ENCODE measurements at regions not wholly inside any gene's neighbourhood (a gene's known extent, or its start where the extent isn't known, plus 50 kb on each side); places are given as distances from the start of the nearest gene placed in this dataset.

DNA sequence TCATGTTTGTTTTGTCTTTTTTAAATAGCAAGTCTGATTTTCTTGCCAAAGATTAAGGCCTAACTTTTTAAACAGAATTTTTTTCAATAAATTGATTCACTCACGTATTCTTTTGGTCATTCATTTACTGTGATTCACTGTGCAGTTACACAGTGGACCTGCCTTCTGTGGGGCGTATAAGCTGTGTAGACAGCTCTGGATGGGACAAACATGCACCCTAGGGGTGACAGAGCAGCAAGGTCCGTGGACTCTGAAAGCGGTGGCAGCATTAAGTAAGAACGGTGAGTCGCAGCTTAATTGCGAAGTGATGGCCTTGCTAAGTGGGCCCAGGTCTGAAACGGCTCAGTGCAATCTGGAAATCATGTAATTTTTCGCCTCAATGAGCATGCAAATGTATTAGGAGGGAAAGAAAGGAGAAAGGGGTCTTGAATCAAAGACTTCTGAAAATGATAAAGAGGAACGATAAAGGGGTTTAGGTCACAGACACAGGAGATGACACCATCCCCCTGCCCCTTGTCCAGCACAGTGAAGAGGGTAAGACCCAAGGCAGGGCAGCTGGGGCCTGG, 113.1 kb downstream of the SPATA19 start:
- no peak for DNase-seq
- Histone ChIP-seq H3K4me1 (ENCODE audit: control insufficient read depth in 3 of 3, insufficient read depth in 2 of 3, low read depth in 1 of 3, low read length in 2 of 3) (no peaks in the 10 kb centered on the region), H3K27me3 (ENCODE audit: control insufficient read depth in 3 of 3, insufficient read depth in 3 of 3, low read length in 3 of 3) (no peaks in the 10 kb centered on the region), H3K4me3 (ENCODE audit: low read depth in 1 of 3, low read length in 3 of 3) (no peak overlapping the region), H3K36me3 (ENCODE audit: control insufficient read depth in 3 of 3, insufficient read depth in 2 of 3, low read depth in 1 of 3, low read length in 3 of 3) (no peaks in the 10 kb centered on the region), H3K9me3 (ENCODE audit: control insufficient read depth in 2 of 2, insufficient read depth in 1 of 2, low read depth in 1 of 2, low read length in 1 of 2) (no peaks in the 10 kb centered on the region), H3K27ac (ENCODE audit: low read depth in 1 of 3, low read length in 2 of 3) (no peak overlapping the region)
- WGBS, 3 donors: 74 to 82% (median 75%) methylated on average over 10 of the region's 10 CpGs
- FAIRE-seq: no peak

DNA sequence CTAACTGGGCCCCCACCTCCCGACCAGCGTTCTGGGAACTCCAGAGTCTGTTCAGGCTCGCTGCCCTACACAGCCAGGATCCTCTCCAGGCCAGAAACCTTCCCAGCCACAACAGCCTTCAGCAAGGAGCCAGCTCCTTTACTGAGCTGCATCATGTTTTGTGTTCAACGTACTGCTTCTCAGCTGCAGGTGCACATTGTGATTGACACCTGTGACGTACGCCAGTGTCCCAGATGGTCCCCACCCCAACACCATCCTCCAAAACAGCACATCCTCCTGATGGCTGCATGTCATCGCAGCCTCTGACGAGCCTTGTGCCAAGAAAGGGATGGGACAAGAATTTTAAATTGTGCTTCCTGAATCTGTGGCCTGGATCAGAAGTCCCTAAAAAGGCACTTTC, 117.5 kb downstream of the SPATA19 start:
- Histone ChIP-seq H3K27me3 (ENCODE audit: control insufficient read depth in 3 of 3, insufficient read depth in 3 of 3, low read length in 3 of 3) (no peaks in the 10 kb centered on the region), H3K36me3 (ENCODE audit: control insufficient read depth in 3 of 3, insufficient read depth in 2 of 3, low read depth in 1 of 3, low read length in 3 of 3) (no peaks in the 10 kb centered on the region), H3K9me3 (ENCODE audit: control insufficient read depth in 2 of 2, insufficient read depth in 1 of 2, low read depth in 1 of 2, low read length in 1 of 2) (no peaks in the 10 kb centered on the region), H3K27ac (ENCODE audit: low read depth in 1 of 3, low read length in 2 of 3) (no peak overlapping the region), H3K4me1 (ENCODE audit: control insufficient read depth in 3 of 3, insufficient read depth in 2 of 3, low read depth in 1 of 3, low read length in 2 of 3) (no peaks in the 10 kb centered on the region), H3K4me3 (ENCODE audit: low read depth in 1 of 3, low read length in 3 of 3) (no peak overlapping the region)
- no peak for DNase-seq
- WGBS, 3 donors: 63 to 79% (median 77%) methylated on average over 8 of the region's 8 CpGs
- FAIRE-seq: no peak

DNA sequence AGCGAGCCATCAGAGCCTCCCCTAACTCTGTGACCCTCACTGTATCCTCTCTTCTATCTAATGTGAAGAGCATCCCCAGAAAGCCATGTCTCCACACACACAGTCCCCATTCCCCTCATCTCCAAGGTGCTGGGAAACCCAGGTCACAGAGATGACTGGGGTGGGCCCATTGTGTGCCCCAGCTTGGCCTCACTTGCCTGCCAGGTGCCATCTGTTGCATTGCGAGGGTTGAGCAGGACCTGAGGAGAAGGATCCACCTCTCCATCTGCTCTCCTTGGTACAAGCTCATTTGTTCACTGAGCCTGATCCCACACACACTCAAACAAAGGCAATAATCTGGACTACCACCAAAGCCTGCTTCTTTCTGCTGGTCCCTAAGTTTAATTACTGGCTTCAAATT, 118.8 kb downstream of the SPATA19 start:
- Histone ChIP-seq H3K4me1 (ENCODE audit: control insufficient read depth in 3 of 3, insufficient read depth in 2 of 3, low read depth in 1 of 3, low read length in 2 of 3) (no peaks in the 10 kb centered on the region), H3K27ac (ENCODE audit: low read depth in 1 of 3, low read length in 2 of 3) (no peak overlapping the region), H3K9me3 (ENCODE audit: control insufficient read depth in 2 of 2, insufficient read depth in 1 of 2, low read depth in 1 of 2, low read length in 1 of 2) (no peaks in the 10 kb centered on the region), H3K4me3 (ENCODE audit: low read depth in 1 of 3, low read length in 3 of 3) (no peak overlapping the region), H3K36me3 (ENCODE audit: control insufficient read depth in 3 of 3, insufficient read depth in 2 of 3, low read depth in 1 of 3, low read length in 3 of 3) (no peaks in the 10 kb centered on the region), H3K27me3 (ENCODE audit: control insufficient read depth in 3 of 3, insufficient read depth in 3 of 3, low read length in 3 of 3) (no peaks in the 10 kb centered on the region)
- 59 to 77% (median 77%) methylated on average over 2 of the region's 2 CpGs for WGBS, 3 donors
- no peak for FAIRE-seq
- DNase-seq: no peak

DNA sequence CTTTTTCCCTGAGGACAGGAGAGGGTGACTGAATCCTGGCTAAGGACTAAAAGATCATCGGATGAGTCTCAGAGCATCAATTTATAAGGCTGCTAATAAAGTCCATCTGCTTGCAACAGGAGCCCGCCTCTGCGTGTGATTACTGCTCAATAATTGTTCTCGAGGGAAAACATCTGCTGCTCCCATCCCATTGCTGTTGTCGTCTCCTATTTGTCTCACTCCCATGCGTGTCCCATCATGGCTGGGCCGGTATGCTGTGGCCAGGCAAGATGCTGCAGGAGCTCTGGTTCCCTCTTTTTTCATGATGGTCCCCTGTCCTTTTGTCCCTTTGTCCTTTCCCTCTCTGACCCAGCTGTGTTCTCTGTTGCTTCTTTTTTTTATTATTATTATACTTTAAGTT, 121.2 kb downstream of the SPATA19 start:
- Histone ChIP-seq H3K4me1 (ENCODE audit: control insufficient read depth in 3 of 3, insufficient read depth in 2 of 3, low read depth in 1 of 3, low read length in 2 of 3) (no peaks in the 10 kb centered on the region), H3K36me3 (ENCODE audit: control insufficient read depth in 3 of 3, insufficient read depth in 2 of 3, low read depth in 1 of 3, low read length in 3 of 3) (no peaks in the 10 kb centered on the region), H3K27me3 (ENCODE audit: control insufficient read depth in 3 of 3, insufficient read depth in 3 of 3, low read length in 3 of 3) (no peaks in the 10 kb centered on the region), H3K27ac (ENCODE audit: low read depth in 1 of 3, low read length in 2 of 3) (no peak overlapping the region), H3K9me3 (ENCODE audit: control insufficient read depth in 2 of 2, insufficient read depth in 1 of 2, low read depth in 1 of 2, low read length in 1 of 2) (no peaks in the 10 kb centered on the region), H3K4me3 (ENCODE audit: low read depth in 1 of 3, low read length in 3 of 3) (no peak overlapping the region)
- 68 to 81% (median 79%) methylated on average over 7 of the region's 7 CpGs for WGBS, 3 donors
- DNase-seq (no peak), FAIRE-seq (no peak)

DNA sequence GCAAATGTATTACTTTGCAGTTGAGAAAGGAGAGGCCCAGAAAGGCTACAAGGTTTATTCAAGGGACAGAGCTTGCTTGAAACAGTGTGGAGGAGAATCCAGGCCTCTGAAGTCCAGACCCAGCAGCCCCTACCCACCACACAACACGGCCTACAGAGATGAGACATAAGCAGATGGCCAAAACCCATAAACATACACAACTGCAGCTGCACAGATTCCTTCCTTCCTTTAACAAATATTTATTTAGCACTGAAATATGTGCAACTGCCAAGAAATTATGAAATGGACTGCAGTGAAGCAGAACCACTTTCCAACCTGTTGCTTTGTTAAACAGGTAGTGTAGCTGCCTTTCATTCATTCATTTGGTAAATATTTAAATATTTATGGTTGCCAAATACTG, 122.3 kb downstream of the SPATA19 start:
- peak in 1 of 2 donors; percentile 4 for DNase-seq
- Histone ChIP-seq H3K27me3 (ENCODE audit: control insufficient read depth in 3 of 3, insufficient read depth in 3 of 3, low read length in 3 of 3) (no peaks in the 10 kb centered on the region), H3K36me3 (ENCODE audit: control insufficient read depth in 3 of 3, insufficient read depth in 2 of 3, low read depth in 1 of 3, low read length in 3 of 3) (no peaks in the 10 kb centered on the region), H3K27ac (ENCODE audit: low read depth in 1 of 3, low read length in 2 of 3) (no peak overlapping the region), H3K4me3 (ENCODE audit: low read depth in 1 of 3, low read length in 3 of 3) (no peak overlapping the region), H3K9me3 (ENCODE audit: control insufficient read depth in 2 of 2, insufficient read depth in 1 of 2, low read depth in 1 of 2, low read length in 1 of 2) (no peaks in the 10 kb centered on the region), H3K4me1 (ENCODE audit: control insufficient read depth in 3 of 3, insufficient read depth in 2 of 3, low read depth in 1 of 3, low read length in 2 of 3) (no peaks in the 10 kb centered on the region)
- FAIRE-seq: no peak
- WGBS, 3 donors: 18 to 44% (median 24%) methylated on average over 1 of the region's 1 CpG

DNA sequence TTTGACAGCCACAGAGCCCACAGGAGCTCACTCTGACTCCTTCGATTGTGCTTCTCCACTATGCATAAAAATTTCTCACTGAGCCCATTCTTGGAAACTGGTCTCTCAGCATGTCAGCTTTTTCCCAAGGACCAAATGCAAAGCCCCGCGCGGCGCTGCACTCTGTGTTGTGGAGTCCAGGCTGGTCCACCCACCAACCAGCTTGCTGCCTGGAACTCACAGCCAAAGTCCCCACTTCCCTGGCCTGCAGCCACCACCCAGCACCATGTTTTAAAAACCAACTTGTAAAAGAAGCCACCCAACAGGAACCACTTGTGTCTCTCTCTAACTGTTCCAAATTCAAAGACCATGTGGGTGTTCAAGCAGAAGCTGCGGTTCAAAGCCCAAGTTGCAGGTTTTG, 124.4 kb downstream of the SPATA19 start:
- Histone ChIP-seq H3K4me1 (ENCODE audit: control insufficient read depth in 3 of 3, insufficient read depth in 2 of 3, low read depth in 1 of 3, low read length in 2 of 3) (no peaks in the 10 kb centered on the region), H3K27ac (ENCODE audit: low read depth in 1 of 3, low read length in 2 of 3) (no peak overlapping the region), H3K9me3 (ENCODE audit: control insufficient read depth in 2 of 2, insufficient read depth in 1 of 2, low read depth in 1 of 2, low read length in 1 of 2) (no peaks in the 10 kb centered on the region), H3K27me3 (ENCODE audit: control insufficient read depth in 3 of 3, insufficient read depth in 3 of 3, low read length in 3 of 3) (no peaks in the 10 kb centered on the region), H3K4me3 (ENCODE audit: low read depth in 1 of 3, low read length in 3 of 3) (no peak overlapping the region), H3K36me3 (ENCODE audit: control insufficient read depth in 3 of 3, insufficient read depth in 2 of 3, low read depth in 1 of 3, low read length in 3 of 3) (no peaks in the 10 kb centered on the region)
- 88 to 93% (median 89%) methylated on average over 6 of the region's 6 CpGs for WGBS, 3 donors
- DNase-seq (no peak), FAIRE-seq (no peak)

DNA sequence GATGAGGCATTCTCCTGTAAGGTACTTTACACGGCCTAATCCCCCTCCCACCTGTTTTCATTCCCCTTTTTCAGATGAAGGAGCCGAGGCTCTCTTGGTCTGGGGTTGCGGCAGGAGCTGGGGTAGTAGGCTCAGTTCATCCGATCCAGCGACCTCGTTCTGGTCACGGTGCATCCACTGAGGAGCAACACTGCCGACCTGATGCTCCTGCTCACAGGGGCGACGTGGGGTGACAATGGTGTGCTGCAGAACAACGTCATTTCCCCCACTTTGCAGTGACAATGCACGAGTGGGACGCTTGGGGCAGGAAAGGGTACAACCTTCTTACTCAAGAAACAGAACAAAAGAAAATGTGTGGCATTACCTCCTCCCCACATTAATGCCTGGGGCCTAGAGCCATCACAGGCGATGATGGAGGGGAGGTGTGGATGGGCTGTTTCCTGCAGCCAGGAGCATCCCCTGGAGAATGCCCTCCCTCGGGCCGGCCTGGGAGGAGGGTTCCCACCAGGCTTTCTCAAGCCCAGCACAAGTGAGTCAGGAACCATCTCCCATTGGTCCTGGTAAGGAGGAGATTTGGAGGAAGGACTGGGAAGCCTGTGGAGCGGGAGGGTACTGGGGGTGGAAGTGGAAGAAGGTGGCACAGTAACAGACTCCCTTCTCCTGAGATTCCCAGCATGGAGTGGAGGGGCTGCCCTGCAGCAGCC, 125.6 kb downstream of the SPATA19 start:
- Histone ChIP-seq H3K9me3 (ENCODE audit: control insufficient read depth in 2 of 2, insufficient read depth in 1 of 2, low read depth in 1 of 2, low read length in 1 of 2) (no peaks in the 10 kb centered on the region), H3K27me3 (ENCODE audit: control insufficient read depth in 3 of 3, insufficient read depth in 3 of 3, low read length in 3 of 3) (peaks cover 0 to 3% (median 0%) of the 10 kb centered on the region in 3 donors), H3K27ac (ENCODE audit: low read depth in 1 of 3, low read length in 2 of 3) (no peak overlapping the region), H3K4me1 (ENCODE audit: control insufficient read depth in 3 of 3, insufficient read depth in 2 of 3, low read depth in 1 of 3, low read length in 2 of 3) (no peaks in the 10 kb centered on the region), H3K36me3 (ENCODE audit: control insufficient read depth in 3 of 3, insufficient read depth in 2 of 3, low read depth in 1 of 3, low read length in 3 of 3) (no peaks in the 10 kb centered on the region), H3K4me3 (ENCODE audit: low read depth in 1 of 3, low read length in 3 of 3) (no peak overlapping the region)
- 75 to 82% (median 77%) methylated on average over 17 of the region's 17 CpGs for WGBS, 3 donors
- no peak for DNase-seq
- FAIRE-seq: no peak

DNA sequence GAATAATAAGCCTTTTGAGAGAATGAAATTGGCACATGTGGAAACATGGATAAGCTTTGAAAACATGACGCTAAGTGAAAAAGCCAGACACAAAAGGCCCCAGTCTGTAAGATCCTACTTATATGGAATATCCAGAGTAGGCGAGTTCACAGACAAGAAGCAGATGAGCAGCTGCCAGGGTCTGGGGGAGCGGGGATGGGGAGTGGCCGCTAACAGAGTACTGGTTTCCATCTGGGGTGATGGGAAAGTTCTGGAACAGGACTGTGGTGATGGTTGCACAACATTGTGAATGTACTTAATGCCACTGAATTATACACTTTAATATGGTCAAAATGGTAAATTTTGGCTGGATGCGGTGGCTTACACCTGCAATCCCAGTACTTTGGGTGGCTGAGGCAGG, 126.5 kb downstream of the SPATA19 start:
- FAIRE-seq (no peak), DNase-seq (no peak)
- WGBS, 3 donors: 78 to 93% (median 90%) methylated on average over 5 of the region's 5 CpGs
- H3K36me3 ChIP-seq (ENCODE audit: control insufficient read depth in 3 of 3, insufficient read depth in 2 of 3, low read depth in 1 of 3, low read length in 3 of 3): no peaks in the 10 kb centered on the region
- H3K27me3 ChIP-seq (ENCODE audit: control insufficient read depth in 3 of 3, insufficient read depth in 3 of 3, low read length in 3 of 3): peaks cover 0 to 4% (median 0%) of the 10 kb centered on the region in 3 donors
- no peaks in the 10 kb centered on the region for H3K9me3 ChIP-seq (ENCODE audit: control insufficient read depth in 2 of 2, insufficient read depth in 1 of 2, low read depth in 1 of 2, low read length in 1 of 2)
- H3K4me1 ChIP-seq (ENCODE audit: control insufficient read depth in 3 of 3, insufficient read depth in 2 of 3, low read depth in 1 of 3, low read length in 2 of 3): no peaks in the 10 kb centered on the region
- no peak overlapping the region for H3K4me3 ChIP-seq (ENCODE audit: low read depth in 1 of 3, low read length in 3 of 3)
- H3K27ac ChIP-seq (ENCODE audit: low read depth in 1 of 3, low read length in 2 of 3): no peak overlapping the region

DNA sequence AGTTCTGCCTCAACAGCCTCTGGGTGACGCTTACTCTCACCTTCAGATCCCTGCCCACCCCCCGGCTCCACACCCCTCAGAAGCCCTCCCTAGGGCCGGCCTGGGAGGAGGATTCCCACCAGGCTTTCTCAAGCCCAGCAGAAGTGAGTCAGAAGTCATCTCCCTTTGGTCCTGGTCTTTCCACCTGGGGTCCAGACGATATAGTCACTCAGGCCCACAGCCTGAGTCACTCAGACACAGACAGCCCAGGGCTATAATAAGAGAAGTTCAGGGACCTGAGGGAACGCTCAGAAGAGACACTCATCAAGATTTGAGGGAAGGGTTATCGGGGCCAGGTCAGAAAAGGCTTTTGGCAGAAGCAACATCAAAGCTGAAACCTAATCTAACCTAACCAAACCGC, 127.1 kb downstream of the SPATA19 start:
- WGBS, 3 donors: 53 to 67% (median 65%) methylated on average over 7 of the region's 7 CpGs
- H3K36me3 ChIP-seq (ENCODE audit: control insufficient read depth in 3 of 3, insufficient read depth in 2 of 3, low read depth in 1 of 3, low read length in 3 of 3): no peaks in the 10 kb centered on the region
- DNase-seq (no peak), FAIRE-seq (no peak)
- H3K9me3 ChIP-seq (ENCODE audit: control insufficient read depth in 2 of 2, insufficient read depth in 1 of 2, low read depth in 1 of 2, low read length in 1 of 2): no peaks in the 10 kb centered on the region
- no peaks in the 10 kb centered on the region for H3K4me1 ChIP-seq (ENCODE audit: control insufficient read depth in 3 of 3, insufficient read depth in 2 of 3, low read depth in 1 of 3, low read length in 2 of 3)
- H3K27me3 ChIP-seq (ENCODE audit: control insufficient read depth in 3 of 3, insufficient read depth in 3 of 3, low read length in 3 of 3): peaks cover 0 to 4% (median 0%) of the 10 kb centered on the region in 3 donors
- H3K4me3 ChIP-seq (ENCODE audit: low read depth in 1 of 3, low read length in 3 of 3): no peak overlapping the region
- no peak overlapping the region for H3K27ac ChIP-seq (ENCODE audit: low read depth in 1 of 3, low read length in 2 of 3)
